NB4 (cell line): ENCODE measurements at regions not wholly inside any gene's neighbourhood (a gene's known extent, or its start where the extent isn't known, plus 50 kb on each side); places are given as distances from the start of the nearest gene placed in this dataset.

Experiments used
- DNase-seq: peaks from one replicate; pipeline ENCODE4 v3.0.0; 2010; ENCODE audit warnings: low read depth
- H3K4me3 ChIP-seq: one replicate; pipeline ENCODE4 v1.5.1; 2011; ENCODE audit warnings: mild to moderate bottlenecking, low read depth, low read length, moderate library complexity
- CTCF ChIP-seq: IDR thresholded peaks from one replicate; pipeline ENCODE4 v1.5.1; 2012; ENCODE audit warnings: low read depth, low read length
- MAX ChIP-seq: IDR thresholded peaks from 2 replicates; pipeline ENCODE4 v1.6.1; 2011; ENCODE audit warnings: low read depth, low read length
- MYC ChIP-seq: IDR thresholded peaks from 2 replicates; pipeline ENCODE4 v1.6.1; 2011; ENCODE audit warnings: low read depth, low read length
- POLR2A ChIP-seq: IDR thresholded peaks from 2 replicates; pipeline ENCODE4 v1.6.1; 2011; ENCODE audit warnings: mild to moderate bottlenecking; ENCODE audit not compliant: insufficient read length; ENCODE audit errors: extremely low read depth

- no peak for TF ChIP-seq CTCF
- TF ChIP-seq MAX = no peak
- no peak for TF ChIP-seq POLR2A
- no peak for TF ChIP-seq MYC
- DNase-seq = no peak
- no peak overlapping the region for H3K4me3 ChIP-seq
Observed at GRCh38 chr4:165597581-165598480, 219.0 kb downstream of the CPE start.

- TF ChIP-seq POLR2A (no peak), MYC (no peak), MAX (no peak), CTCF (no peak)
- no peak overlapping the region for H3K4me3 ChIP-seq
- DNase-seq = no peak
Observed at GRCh38 chr4:165600959-165601683, 222.3 kb downstream of the CPE start.

- DNase-seq = no peak
- TF ChIP-seq POLR2A = no peak
- TF ChIP-seq MAX = no peak
- no peak for TF ChIP-seq CTCF
- no peak for TF ChIP-seq MYC
- no peak overlapping the region for H3K4me3 ChIP-seq
Observed at GRCh38 chr4:165602621-165603020, 223.8 kb downstream of the CPE start.

GRCh38 chr4:165604181-165604580, 225.4 kb downstream of the CPE start:
- no peak for DNase-seq
- no peak for TF ChIP-seq MAX
- TF ChIP-seq MYC = no peak
- TF ChIP-seq CTCF = no peak
- TF ChIP-seq POLR2A = no peak
- H3K4me3 ChIP-seq = no peak overlapping the region

GRCh38 chr4:165605811-165606210, 227.0 kb downstream of the CPE start:
- no peak for TF ChIP-seq POLR2A
- TF ChIP-seq MYC = no peak
- TF ChIP-seq MAX = no peak
- TF ChIP-seq CTCF = no peak
- DNase-seq = no peak
- no peak overlapping the region for H3K4me3 ChIP-seq
